ENCODE measurements at regions not wholly inside any gene's neighbourhood (a gene's known extent, or its start where the extent isn't known, plus 50 kb on each side); places are given as distances from the start of the nearest gene placed in this dataset.
"Not testable (repeated sequence)": the region's sequence is repeated elsewhere in the genome, so short reads cannot be mapped to it uniquely, and the experiment has no call there.

GRCh38 chr4:91851456-91851855 is 452.3 kb upstream of the GRID2 start:
- Mint-ChIP-seq H3K36me3 (ENCODE audit: low read depth) (no peaks in the 10 kb centered on the region), H3K4me3 (no peak overlapping the region), H3K4me1 (ENCODE audit: low read depth) (no peaks in the 10 kb centered on the region), H3K9me3 (peaks cover 8% of the 10 kb centered on the region), H3K27ac (no peak overlapping the region), H3K27me3 (no peaks in the 10 kb centered on the region)
- CTCF ChIA-PET: interaction anchor here (0.6 kb wide), 1 partner anchor 52 kb away, joined by 3 read pairs; no protein-coding TSS in a partner anchor
- DNase-seq (no peak), ATAC-seq (no peak)
- no peak for TF ChIP-seq CTCF (IDR thresholded peaks at IDR 0.05)
- intact Hi-C loops (cut with micrococcal nuclease): no loop called here
- POLR2A ChIA-PET: no interaction called here

GRCh38 chr4:91887926-91888325 is 415.8 kb upstream of the GRID2 start:
- H3K27ac Mint-ChIP-seq: no peak overlapping the region
- no peaks in the 10 kb centered on the region for H3K27me3 Mint-ChIP-seq
- peaks cover 6% of the 10 kb centered on the region for H3K9me3 Mint-ChIP-seq
- intact Hi-C loops (cut with micrococcal nuclease): no loop called here
- DNase-seq (no peak), ATAC-seq (no peak)
- ChIA-PET CTCF (no interaction called here), POLR2A (no interaction called here)
- no peak overlapping the region for H3K4me3 Mint-ChIP-seq
- H3K36me3 Mint-ChIP-seq (ENCODE audit: low read depth): no peaks in the 10 kb centered on the region
- H3K4me1 Mint-ChIP-seq (ENCODE audit: low read depth): no peaks in the 10 kb centered on the region
- no peak for TF ChIP-seq CTCF (IDR thresholded peaks at IDR 0.05)

- H3K36me3 Mint-ChIP-seq (ENCODE audit: low read depth); POLR2A ChIA-PET; intact Hi-C loops (cut with micrococcal nuclease); ATAC-seq; H3K4me3 Mint-ChIP-seq; H3K9me3 Mint-ChIP-seq; H3K4me1 Mint-ChIP-seq (ENCODE audit: low read depth); H3K27me3 Mint-ChIP-seq; DNase-seq; H3K27ac Mint-ChIP-seq; CTCF ChIA-PET: not testable (repeated sequence)
Observed at GRCh38 chr4:91891217-91891616, 412.5 kb upstream of the GRID2 start.

- intact Hi-C loops (cut with micrococcal nuclease): no loop called here
- no peak overlapping the region for H3K27ac Mint-ChIP-seq
- ChIA-PET CTCF (no interaction called here), POLR2A (no interaction called here)
- TF ChIP-seq CTCF (IDR thresholded peaks at IDR 0.05): no peak
- ATAC-seq (no peak), DNase-seq (no peak)
- peaks cover 6% of the 10 kb centered on the region for H3K9me3 Mint-ChIP-seq
- H3K4me1 Mint-ChIP-seq (ENCODE audit: low read depth): no peaks in the 10 kb centered on the region
- H3K27me3 Mint-ChIP-seq: no peaks in the 10 kb centered on the region
- no peak overlapping the region for H3K4me3 Mint-ChIP-seq
- H3K36me3 Mint-ChIP-seq (ENCODE audit: low read depth): no peaks in the 10 kb centered on the region
Observed at GRCh38 chr4:91894006-91894405, 409.8 kb upstream of the GRID2 start.

GRCh38 chr4:91904556-91904955 is 399.2 kb upstream of the GRID2 start:
- H3K4me1 Mint-ChIP-seq (ENCODE audit: low read depth): no peaks in the 10 kb centered on the region
- TF ChIP-seq CTCF (IDR thresholded peaks at IDR 0.05): no peak
- no peak for ATAC-seq
- H3K27me3 Mint-ChIP-seq: no peaks in the 10 kb centered on the region
- intact Hi-C loops (cut with micrococcal nuclease): no loop called here
- no peaks in the 10 kb centered on the region for H3K9me3 Mint-ChIP-seq
- no peak for DNase-seq
- CTCF ChIA-PET: no interaction called here
- H3K4me3 Mint-ChIP-seq: no peak overlapping the region
- no peaks in the 10 kb centered on the region for H3K36me3 Mint-ChIP-seq (ENCODE audit: low read depth)
- no peak overlapping the region for H3K27ac Mint-ChIP-seq
- POLR2A ChIA-PET: no interaction called here

GRCh38 chr4:91909963-91910362 is 393.8 kb upstream of the GRID2 start:
- Mint-ChIP-seq H3K27ac (no peak overlapping the region), H3K27me3 (no peaks in the 10 kb centered on the region), H3K4me1 (ENCODE audit: low read depth) (no peaks in the 10 kb centered on the region), H3K9me3 (no peaks in the 10 kb centered on the region), H3K36me3 (ENCODE audit: low read depth) (no peaks in the 10 kb centered on the region), H3K4me3 (no peak overlapping the region)
- ChIA-PET POLR2A (no interaction called here), CTCF (no interaction called here)
- intact Hi-C loops (cut with micrococcal nuclease): no loop called here
- DNase-seq: no peak
- ATAC-seq: no peak
- TF ChIP-seq CTCF (IDR thresholded peaks at IDR 0.05): no peak
